ENCODE measurements at regions not wholly inside any gene's neighbourhood (a gene's known extent, or its start where the extent isn't known, plus 50 kb on each side); places are given as distances from the start of the nearest gene placed in this dataset.

GRCh38 chr5:63228154-63228553 is 649.5 kb downstream of the LRRC70 start:
- POLR2A ChIA-PET (ENCODE audit: low non-redundant PET) = no interaction called here
- no peak for TF ChIP-seq CTCF (conservative IDR thresholded peaks at IDR 0.05; ENCODE audit: low read depth)

GRCh38 chr5:63220244-63220643 is 641.6 kb downstream of the LRRC70 start:
- DNase-seq (ENCODE audit: low spot score) = no peak
- no peak for TF ChIP-seq CTCF (conservative IDR thresholded peaks at IDR 0.05; ENCODE audit: low read depth)
- ChIA-PET CTCF (no interaction called here), POLR2A (ENCODE audit: low non-redundant PET) (no interaction called here)
- H3K27ac ChIP-seq = no peak overlapping the region

More at GRCh38 chr5:63228154-63228553, 649.5 kb downstream of the LRRC70 start:
- CTCF ChIA-PET = interaction anchor here (0.6 to 0.7 kb wide), 2 partner anchors 83 to 350 kb away, joined by 3 to 7 read pairs; no protein-coding TSS in a partner anchor
- no peak overlapping the region for H3K27ac ChIP-seq
- no peak for DNase-seq (ENCODE audit: low spot score)

GRCh38 chr5:63217422-63217821 is 638.8 kb downstream of the LRRC70 start:
- POLR2A ChIA-PET (ENCODE audit: low non-redundant PET) = no interaction called here

GRCh38 chr5:63213256-63213655 is 634.6 kb downstream of the LRRC70 start:
- ChIA-PET POLR2A (ENCODE audit: low non-redundant PET) (no interaction called here), CTCF (interaction anchor here (0.7 kb wide), 1 partner anchor 1571 kb away, joined by 4 read pairs; no protein-coding TSS in a partner anchor)
- TF ChIP-seq CTCF (conservative IDR thresholded peaks at IDR 0.05; ENCODE audit: low read depth) = no peak
- H3K27ac ChIP-seq = no peak overlapping the region
- DNase-seq (ENCODE audit: low spot score) = no peak

More at GRCh38 chr5:63217422-63217821, 638.8 kb downstream of the LRRC70 start:
- TF ChIP-seq CTCF (conservative IDR thresholded peaks at IDR 0.05; ENCODE audit: low read depth) = no peak
- no peak overlapping the region for H3K27ac ChIP-seq
- CTCF ChIA-PET = interaction anchor here (0.6 kb wide), 1 partner anchor 566 kb away, joined by 3 read pairs; no protein-coding TSS in a partner anchor
- no peak for DNase-seq (ENCODE audit: low spot score)

- no peak overlapping the region for H3K27ac ChIP-seq
- DNase-seq (ENCODE audit: low spot score) = no peak
- TF ChIP-seq CTCF (conservative IDR thresholded peaks at IDR 0.05; ENCODE audit: low read depth) = no peak
- CTCF ChIA-PET = interaction anchor here (0.6 kb wide), 1 partner anchor 109 kb away, joined by 3 read pairs; no protein-coding TSS in a partner anchor
- POLR2A ChIA-PET (ENCODE audit: low non-redundant PET) = no interaction called here
Measured at GRCh38 chr5:63211448-63212132, 633.0 kb downstream of the LRRC70 start.

GRCh38 chr5:63205976-63206375 is 627.4 kb downstream of the LRRC70 start:
- CTCF ChIA-PET = no interaction called here
- no peak for DNase-seq (ENCODE audit: low spot score)
- POLR2A ChIA-PET (ENCODE audit: low non-redundant PET) = no interaction called here
- no peak for TF ChIP-seq CTCF (conservative IDR thresholded peaks at IDR 0.05; ENCODE audit: low read depth)
- H3K27ac ChIP-seq = no peak overlapping the region

Data from RWPE1 (cell line).